ENCODE measurements at regions not wholly inside any gene's neighbourhood (a gene's known extent, or its start where the extent isn't known, plus 50 kb on each side); places are given as distances from the start of the nearest gene placed in this dataset.

DNA sequence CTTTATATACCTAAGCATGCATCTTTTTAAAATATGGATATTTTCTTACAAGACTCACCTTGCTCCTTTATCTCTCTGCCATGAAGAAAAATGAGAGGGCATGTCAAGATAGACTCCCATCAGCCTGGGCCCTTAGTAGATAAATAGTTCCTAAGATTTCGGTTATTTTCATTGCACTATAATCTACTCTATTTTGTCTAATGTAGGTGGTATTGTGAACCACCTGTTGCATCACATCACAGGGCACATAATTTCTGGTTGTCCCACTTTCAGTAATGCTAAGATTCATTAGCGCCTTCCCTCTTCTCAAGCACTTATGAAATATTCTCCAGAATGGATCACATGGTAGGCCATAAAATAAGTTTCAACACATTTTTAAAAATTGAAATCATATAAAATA, 202.5 kb upstream of the ADRA1B start:
- no peak for DNase-seq

DNA sequence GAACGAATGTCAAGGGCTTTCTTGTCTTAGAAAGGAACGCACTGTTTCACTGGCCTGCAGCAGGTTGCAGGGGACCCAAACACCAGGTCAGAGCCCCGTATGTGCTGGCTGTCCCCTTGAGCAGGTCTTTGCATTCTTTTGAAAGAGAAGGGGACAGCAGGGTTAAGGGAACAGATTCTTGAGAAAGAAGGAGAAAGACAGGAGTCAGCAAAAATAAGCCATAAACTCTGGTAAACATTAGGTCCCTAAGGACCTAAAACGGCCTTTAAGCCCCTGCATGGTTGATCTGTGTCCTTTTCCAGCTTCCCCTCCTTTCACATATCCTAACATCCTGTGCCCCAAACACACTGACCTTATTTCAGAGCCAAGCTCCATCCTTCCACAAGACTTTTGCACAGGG, 190.8 kb upstream of the ADRA1B start:
- DNase-seq: no peak

DNA sequence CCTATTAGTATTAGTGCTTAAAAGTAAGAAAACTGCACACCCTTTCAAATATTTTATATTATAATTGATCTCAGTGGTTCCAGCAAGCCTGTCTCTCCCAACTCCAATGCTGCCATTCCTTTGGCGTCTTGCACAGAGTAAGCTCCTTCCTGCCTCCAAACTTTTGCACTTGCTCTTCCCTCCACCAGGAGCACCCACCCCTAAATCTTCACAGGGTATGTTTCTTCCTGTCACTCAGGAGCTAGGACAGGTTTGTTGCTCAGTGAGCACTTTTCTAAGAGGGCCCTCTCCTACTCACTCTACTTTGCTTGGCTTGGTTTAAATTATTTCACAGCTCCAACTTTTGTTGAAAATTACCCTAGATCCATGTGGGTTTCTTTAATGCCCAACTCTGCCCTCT, 189.1 kb upstream of the ADRA1B start:
- no peak for DNase-seq

DNA sequence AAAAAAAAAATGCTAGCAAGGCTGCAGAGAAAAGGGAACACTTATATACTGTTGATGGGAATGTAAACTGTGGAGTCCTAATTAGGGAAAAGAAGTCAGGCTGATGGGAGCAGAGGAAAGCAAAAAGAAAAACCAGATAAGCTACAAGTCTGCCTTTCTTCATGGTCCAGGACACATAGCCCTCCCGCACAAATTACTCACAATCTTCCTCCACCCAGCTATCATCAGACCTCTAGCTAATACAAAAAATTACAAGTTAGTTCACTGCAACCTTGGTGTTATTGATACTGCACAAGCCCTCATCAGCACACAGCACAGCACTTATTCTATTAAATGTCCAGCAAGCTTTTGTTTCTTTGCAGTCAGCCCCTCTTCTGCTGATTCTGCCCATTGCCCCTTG, 186.0 kb upstream of the ADRA1B start:
- no peak for DNase-seq

DNA sequence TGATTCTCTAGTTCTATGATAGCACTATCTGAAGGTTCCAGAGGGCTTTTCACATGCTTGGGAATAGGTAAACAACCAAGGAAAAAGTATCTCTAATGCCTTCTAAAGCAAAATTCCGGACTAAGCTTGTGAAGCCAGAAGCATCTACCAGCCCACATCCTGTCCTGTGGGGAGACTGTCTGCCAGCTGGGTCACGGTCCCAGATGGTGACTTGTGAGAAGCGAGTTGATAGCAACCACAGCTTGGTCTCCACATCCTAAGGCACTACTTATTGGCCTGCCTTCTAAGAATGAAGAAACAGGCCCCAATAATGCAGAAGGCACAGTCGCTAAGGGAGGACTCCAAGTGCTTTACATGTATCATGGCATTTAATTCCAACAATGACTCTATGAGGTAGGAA, 184.1 kb upstream of the ADRA1B start:
- no peak for DNase-seq

DNA sequence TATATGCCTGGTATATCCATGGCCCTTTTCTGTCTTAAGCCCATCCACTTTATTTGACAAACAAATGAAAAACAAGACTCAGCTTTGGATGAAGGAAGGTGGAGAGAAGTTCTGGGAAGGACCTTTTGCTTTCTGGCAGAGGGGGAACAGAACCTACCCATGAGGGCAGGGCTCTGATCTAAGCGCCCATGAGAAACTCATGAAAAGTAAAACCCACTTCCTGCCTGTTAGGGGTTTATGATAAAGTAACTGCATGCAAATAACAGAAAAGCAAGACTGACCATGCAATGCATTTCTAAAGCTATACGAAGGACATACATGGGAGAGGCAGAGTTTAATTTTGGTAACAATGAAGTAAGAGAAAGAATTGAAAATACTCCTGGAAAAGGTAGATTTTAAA, 181.9 kb upstream of the ADRA1B start:
- DNase-seq: no peak

DNA sequence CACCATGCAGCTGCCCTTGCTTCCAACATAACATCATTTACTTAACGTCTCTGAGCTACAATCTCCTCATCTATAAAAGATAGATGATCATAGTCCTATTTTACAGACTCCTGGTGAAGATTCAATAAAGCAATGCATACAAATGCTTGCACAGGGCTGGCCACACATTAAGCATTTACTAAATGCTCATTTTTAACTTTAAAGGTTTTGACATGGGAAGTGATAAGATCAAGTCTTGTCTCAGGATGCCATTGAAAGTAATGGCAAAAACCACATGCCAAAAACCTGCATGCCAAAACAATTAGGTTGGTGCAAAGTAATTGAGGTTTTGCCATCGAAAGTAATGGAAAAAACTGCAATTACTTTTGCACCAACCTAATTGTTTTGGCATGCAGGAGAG, 181.2 kb upstream of the ADRA1B start:
- no peak for DNase-seq

DNA sequence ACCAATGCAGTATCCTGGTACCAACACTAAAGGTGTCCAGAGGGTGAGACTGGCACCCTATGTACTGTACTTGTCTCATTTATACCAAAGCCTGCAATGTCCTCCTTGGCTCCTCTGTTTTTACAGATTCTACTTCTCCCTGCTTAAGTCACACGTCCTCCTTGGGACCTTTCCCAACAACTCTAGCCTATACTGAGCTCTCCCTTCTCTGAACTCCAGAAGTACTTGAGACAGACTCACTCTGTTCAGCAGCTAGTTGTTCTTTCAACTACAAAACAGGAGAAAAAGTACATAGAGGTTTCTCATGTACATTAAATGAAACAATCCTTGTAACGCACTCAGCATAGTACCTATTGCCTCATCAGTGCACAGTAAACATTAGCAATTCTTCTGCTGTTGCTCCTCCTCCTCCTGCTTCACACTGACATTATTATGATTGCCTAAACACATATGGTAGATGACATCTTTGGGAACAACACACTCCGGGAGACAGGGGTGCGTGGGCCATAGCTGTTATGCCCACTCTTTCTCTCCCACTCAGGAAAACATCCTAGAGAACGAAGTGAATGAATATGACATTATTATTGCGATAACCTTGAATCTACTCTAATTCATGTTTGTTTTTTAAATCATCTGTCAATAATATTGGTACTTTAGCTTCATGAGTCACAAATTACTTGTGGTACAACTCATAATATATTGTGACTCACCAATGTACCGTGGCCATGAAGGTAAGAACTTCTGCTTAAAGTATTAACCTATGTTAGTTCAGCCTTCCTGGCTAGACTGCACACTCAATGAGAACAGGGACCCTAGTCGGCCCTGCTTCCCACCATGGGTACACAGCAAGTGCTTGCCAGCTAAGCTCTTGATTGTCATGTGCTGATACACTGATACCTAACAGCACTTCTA, 180.3 kb upstream of the ADRA1B start:
- DNase-seq: no peak

DNA sequence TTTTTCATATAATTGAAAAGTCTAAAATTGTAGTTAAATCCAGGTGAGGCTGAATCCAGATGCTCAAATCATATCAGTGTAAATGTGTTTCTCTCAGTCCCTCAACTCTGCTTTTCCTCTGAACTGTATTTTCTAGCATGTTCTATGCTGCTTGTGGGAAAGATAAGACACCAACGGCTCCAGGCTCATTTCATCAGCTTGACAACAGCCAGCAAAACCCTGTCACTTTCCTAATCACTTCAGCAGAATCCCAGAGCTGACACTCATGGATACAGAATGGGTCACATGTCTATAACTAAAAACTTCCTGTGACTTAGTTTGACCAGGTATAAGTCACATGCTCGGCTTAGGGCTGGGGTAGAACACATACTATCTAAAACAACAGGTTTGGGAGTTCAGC, 179.4 kb upstream of the ADRA1B start:
- no peak for DNase-seq

DNA sequence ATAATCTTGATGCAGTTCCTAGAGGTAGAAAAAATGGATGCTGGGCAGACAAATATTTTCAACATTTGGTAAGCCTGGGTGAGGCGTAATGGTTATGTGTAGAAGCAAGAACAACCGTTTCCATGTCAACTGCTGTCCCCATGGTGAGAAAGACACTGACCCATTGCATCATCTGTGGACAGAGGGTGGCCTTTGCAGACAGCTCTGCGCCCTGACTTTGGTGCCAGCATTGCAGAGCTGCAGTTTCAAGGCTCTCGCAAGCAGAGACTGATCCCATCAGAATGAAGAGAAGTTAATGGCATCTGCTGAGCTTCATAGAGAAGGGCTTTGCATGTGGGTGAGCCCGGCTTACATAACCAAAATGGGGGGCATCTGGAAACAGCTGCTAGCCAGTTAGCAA, 179.0 kb upstream of the ADRA1B start:
- DNase-seq: no peak

DNA sequence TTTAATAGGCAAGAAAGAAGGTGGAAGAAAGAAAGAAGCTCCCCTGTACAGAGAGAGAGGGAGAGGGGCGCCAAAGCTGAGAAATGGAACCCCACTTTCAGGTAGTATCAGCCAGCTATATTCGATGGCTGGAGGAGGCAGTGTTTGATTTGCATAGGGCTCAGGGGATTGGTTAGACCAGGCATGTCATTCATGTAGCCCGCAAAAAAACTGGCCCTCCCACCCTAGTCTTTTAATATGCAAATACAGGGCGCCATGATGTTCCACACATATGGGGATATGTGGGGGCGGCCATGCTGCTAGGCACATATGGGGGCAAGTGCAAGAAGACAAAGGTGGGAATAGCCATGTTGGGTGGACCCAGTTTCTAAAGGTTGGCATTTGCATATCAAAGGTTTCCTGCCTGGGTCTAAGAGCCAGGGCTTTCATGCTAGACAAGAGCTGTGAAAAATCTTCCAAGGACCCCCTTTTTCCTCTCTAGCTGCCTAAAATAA, 174.4 kb upstream of the ADRA1B start:
- DNase-seq: no peak

DNA sequence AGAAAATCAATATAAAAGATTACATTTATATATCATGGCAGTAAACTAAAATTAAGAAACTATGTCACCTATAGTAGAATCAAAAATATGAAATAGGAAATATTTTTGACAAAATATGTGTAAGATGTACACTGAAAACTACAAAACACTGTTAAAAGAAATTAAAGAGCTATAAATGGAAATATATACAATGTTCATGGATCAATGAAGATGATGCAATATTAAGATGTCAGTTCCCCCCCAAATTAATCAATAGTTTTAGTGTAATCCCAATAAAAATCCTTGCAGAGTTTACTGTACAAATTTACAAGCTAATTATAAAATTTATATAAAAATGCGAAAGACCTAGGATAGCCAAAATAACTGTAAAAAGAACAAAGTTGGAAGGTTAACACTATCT, 173.0 kb upstream of the ADRA1B start:
- no peak for DNase-seq

DNA sequence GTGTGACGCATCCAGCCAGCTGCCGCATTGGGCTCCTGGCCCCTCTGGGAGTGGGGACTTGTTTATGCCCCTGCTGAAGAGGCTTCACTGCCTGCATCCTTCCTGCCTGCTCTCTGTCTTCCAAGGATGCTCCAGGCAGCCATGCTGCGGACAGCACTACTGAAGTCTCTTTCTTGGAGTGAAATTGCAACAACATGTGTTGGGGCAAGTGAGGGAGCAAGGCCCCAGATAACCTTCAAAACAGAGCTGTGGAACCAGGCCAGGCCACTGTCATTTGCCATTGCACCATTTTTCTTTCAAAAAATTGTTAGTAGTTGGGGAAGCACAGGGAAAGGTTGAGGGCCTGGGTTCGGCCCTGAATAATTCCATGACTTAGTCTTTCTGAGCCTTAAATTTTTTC, 169.6 kb upstream of the ADRA1B start:
- no peak for DNase-seq

DNA sequence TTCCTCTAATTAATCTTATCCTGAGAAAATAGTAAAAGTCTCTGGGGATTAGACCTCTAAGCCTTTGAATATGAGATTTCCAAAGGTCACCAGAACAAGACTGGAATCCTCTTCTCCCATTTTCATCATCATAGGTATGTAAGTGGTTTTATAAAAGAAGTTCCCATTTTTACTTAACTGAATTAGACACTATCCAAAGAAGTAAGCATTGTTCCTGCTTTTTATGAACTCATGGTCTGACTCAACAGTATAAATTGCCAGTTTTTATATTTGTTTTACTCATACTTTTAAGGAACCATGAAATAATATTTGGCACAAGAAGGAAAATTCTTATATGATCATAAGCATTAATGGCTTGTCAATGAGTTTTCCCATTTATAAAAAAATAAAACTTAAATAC, 167.1 kb upstream of the ADRA1B start:
- DNase-seq: no peak

DNA sequence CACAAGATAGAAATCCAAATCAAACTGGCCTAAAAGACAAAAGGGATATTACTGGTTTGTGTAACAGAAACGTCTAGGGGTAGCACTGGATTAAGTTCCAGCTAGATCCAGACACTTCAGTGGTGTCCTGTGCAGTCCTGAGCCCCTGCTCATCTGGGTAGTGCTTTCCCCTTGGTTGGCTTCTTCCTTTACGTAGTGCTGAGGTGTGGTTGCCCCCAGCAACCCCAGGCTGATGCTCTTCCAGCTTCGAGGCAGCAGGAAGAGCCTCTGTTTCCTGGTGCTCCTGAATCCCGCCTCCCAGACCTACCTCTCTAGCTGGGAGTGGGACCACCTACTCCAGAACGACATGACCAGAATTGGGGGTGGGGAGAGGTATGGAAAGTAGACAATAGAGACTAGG, 166.1 kb upstream of the ADRA1B start:
- no peak for DNase-seq

DNA sequence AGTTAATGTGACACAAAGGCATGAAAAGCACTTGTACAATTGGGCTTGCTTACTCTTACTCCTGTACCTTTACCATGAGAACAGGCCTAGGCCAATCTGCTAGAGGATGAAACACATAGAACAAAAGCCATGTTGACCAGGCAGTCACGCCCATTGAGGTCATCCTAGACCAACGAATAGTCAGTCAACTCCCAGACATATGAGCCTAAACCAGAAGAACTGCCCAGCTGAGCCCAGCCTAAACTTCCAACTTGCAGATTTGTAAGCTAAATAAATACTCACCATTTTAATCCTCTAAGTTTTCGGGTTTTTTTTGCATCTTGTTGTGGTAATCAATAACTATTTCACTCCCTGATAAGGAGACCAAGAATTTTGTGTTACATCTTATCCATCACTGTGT, 164.8 kb upstream of the ADRA1B start:
- DNase-seq: no peak

DNA sequence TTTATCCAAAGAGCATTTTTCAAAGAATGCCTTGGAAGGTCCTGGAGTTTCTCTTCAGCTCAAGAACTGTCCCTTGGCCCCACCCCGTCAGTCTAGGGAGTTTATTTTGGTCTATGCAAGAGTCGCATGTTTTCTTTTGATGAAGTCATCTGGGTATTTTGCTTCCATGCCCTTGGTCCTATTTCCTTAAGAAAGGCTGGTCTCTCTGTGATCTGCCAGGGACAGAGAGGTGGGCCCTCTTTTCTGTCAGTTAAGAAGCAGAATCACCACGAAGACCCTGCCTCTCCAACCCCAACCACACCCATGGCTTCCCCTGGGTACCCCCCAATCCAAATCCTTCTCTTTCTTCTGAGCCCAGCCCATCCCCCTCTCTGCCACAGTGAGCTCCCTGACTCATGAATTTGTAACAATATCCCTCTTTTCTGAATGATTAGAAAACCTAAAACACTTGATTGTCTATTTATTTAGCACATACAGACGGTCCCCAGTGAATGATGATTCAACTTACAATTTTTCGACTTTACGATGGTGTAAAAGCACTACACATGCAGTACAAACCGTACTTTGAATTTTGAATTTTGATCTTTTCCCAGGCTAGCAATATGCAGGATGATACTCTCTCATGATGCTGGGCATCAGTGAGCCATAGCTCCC, 163.5 kb upstream of the ADRA1B start:
- DNase-seq: no peak

DNA sequence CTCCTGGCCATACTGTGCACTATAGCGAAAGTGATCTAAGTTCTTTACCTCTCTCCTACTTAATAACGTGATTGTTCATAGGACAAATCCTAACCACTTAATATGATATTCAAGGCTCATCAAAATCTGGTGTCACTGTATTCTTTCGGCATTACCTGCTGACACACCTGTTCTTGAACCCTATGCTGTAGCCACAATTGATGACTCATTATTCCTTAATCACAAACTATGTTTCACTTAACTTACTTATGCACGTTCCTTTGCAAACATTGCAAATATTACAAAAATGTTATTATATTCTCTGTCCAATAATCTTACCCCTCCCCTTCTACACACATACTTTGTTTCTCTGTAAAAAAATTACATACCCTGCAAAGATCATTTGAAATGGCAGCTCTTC, 158.1 kb upstream of the ADRA1B start:
- DNase-seq: no peak

DNA sequence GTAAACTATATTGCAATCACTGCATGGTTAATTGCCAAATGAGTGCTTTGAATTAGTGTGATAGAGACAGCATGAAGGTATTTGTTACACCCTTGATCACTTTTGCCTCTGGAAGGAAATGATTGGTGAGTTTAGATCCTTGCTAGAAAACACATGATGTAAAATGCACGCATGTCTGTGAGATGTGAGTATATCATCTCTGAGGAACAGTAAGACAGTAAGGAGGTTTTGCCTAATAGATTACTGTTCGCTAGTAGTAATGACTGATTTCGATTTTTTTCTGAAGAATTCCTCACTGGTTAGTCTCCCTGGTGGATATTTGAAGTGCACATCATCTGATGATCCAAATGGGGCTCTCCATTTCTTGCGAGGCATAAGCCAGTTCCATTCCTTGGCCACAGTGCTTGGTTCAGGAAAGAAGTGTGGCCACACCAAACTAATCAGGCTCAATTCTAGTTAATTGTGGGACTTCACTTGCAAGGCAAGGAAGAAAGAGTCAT, 156.4 kb upstream of the ADRA1B start:
- no peak for DNase-seq

DNA sequence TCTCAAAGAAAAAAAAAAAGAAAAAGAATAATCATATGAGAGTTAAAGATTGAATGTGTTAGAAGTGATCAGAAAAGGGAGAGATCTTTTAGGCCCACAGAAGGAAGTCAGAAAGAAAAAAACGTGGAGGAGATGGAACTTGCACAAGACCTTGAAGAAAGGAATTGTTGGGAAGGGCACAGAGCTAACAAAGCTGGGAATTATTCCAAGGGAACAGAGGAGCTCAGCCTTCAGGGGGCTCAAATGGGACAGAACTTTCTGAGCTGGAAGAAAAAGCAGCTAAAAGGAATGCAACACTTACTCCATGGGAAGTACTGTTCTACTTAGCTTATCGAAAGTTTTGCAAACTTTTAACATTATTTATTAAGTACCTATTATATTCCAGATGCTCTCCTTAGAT, 153.4 kb upstream of the ADRA1B start:
- no peak for DNase-seq

DNA sequence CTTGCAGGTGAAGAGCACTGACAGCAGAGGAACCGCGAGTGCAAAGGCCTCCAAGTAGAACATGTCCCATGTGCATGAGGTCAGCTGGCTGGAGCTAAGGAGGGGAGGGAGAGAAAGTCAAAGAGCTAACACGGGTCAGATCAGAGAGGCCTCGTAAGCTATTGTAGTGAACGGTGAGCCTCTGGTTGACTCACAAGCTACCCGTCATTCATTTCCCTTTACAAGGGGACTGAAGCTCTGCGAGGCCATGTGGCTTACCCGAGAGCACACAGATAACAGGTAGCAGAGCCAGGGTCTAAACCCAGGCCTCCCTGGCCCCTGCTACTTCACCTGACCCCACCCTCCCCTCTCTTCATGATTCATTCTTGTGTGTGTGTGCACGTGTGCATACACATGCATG, 152.7 kb upstream of the ADRA1B start:
- DNase-seq: no peak

DNA sequence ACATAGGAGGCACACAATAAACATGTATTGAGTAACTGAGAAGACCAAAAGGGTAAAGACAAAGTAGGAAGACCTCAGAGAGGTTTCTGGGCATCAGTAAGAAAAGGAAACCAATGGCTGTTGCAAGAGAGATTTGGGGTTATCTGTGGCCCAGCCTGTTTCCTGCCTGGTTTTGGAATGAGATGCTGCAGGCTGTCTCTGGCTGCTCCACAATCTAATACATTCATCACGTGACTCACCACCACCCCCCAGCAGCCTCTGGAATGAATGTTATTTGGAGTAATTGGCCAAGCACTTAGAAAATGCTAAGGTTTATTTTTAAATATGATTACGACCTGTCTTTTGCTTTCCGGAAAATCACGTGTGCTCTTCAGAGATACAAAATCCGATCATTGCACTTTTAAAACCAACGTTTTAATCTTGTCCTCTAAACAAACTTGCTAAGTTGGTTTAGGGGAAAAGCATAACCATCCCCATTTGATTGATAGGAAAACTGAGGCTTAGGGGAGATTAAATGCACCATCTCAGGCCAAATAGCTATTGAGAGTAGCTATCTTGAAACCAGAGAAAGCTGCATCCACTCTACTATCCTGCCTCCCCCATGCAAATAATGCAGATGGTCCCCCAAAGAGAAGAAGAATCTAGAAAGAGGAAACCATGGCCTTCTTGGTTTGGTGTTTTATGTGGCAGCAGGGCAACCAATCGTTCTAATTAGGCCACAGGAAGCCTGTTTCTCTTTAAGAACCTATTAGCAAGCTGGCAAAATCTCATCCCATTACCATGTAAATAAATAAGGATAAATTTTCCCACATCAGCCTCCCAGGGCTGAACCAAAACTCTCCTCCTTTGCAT, 151.8 kb upstream of the ADRA1B start:
- no peak for DNase-seq

DNA sequence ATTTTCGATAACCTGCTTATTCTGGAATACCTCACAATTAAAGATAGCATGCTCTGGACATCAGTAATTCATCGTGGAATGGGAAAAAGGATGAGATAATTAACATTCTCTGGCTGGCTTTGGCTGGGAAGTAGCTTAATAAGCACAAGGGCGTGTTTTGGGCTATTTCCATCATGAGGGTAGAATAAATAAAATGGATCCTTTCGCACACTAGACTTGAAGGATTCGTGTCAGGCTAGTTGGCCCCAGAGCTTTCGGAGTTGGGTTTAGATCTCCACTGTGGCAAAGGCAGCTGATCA, 151.2 kb upstream of the ADRA1B start:
- DNase-seq: no peak
